Activated effector memory CD4-positive, alpha-beta T cell treated with anti-CD3 and anti-CD28 coated beads, Interleukin-2, amount 50 U/mL, for 16 hours (primary cell): ENCODE measurements at regions not wholly inside any gene's neighbourhood (a gene's known extent, or its start where the extent isn't known, plus 50 kb on each side); places are given as distances from the start of the nearest gene placed in this dataset.

Source experiments
- DNase-seq: peaks from one replicate; pipeline ENCODE4 v3.0.0-alpha.2; 2020

GRCh38 chr2:126748188-126748760, 92.3 kb downstream of the GYPC start:
- DNase-seq: no peak

- DNase-seq: no peak
These were observed 93.1 kb downstream of the GYPC start for GRCh38 chr2:126748929-126749518.

- no peak for DNase-seq
These were observed 93.6 kb downstream of the GYPC start for GRCh38 chr2:126749537-126749936.

- DNase-seq: no peak
These were observed 94.5 kb downstream of the GYPC start for GRCh38 chr2:126750506-126750905.

DNA sequence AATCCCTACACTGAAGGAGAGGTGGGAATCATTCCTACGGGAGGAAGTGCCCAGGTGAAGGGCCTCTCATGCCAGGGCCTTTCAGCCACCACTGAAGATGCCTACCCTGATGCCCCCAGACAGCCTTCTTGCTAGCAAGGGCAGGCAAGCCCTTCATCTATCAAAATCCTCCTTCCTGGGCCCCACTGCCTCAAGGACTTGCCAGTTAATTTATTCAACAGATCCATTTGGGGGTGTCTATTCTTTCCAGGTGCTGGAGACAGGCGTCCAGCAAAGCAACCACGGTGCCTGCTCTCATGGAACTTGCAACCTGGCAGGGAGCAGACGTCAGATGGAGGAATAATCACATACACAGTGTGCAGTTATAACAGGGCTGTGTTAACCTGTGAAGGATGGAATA, 95.5 kb downstream of the GYPC start:
- DNase-seq: no peak

DNA sequence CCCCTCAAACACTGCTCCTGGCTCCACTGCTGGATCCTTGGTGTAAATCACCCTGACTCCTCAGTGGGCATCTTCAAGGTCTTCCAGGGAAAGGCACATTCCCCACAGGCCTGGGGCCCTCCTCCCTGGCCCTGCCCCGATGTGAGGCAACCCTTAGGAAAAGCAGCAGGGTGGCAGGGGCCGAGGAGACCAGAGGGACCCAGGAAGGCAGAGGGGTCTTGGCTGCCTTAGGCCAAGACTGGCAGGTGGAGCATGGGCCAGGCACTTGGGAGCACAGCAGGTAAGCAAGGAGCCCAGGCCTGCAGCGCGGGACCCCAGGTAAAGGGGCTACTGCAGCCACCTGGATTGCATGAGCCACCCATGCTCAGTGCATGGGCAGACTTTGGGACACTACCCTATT, 96.9 kb downstream of the GYPC start:
- no peak for DNase-seq

DNA sequence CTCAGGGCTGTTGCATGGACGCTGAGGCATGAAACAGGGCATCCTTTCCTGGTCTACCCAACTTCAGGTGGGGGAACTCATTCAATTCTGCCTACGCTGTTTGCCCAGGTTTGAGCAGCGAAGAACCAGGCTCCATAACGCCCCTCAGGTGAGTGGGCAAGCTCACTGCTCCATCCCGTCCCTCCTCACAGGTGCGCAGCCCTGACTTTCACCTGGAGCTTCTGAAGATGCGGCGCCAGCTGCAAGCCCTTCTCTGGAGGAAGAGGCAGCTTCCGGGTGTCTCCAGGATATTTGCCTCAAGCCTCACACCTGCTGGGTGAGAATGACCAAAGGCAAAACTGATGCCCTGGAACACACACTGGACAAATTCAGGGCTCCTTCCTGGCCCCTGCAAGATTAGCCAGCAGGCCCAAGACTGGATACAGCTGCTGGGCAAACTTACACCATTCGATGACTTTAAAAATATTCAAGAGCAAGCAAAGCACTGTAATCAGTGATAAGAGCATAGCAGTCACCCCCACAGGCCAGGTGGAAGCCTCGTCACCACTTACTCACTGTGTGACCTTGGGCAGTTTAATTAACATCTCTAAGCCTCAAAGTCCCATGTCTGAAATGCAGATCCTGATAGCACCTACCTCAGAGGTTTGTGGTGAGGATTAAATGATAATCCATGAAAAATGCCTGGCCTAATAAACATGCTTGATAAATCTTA, 97.7 kb downstream of the GYPC start:
- DNase-seq: no peak

DNA sequence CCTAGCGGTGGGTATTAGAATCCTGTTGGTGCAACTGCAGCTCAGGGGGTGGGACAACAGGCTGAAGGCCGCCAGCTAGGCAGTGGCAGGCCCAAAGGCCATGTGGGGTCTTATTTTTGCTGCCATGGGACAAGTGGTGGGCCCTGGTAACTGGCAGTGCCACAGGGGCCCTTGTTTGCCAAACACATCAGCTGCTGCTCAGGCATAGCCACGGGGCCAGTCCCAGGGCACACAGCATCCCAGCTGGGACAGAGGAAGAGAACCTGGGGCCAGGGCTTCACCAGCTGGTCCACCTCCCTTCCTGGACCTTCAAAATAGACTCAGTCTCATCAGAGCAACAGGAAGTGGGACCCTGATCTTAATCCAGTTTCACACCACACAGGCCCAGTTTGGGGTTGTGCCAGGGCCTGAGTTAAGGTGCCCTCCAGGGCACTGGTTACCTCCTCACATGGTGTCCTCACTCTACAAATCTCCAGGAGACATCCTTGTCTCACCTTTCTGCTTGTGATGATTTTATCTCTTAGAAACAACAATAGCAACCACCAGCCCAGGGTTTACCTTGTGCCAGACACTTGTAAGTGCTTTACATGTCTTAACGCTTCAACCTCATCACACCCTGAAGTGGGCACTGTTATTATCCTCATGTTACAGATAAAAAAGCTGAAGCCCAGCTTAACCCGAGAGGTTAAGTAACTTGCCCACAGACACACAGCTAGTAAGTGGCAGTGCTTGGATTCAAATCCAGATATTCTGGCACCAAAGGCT, 98.5 kb downstream of the GYPC start:
- DNase-seq: no peak

GRCh38 chr2:126756125-126756524, 100.2 kb downstream of the GYPC start:
- DNase-seq: no peak

GRCh38 chr2:126761256-126761980, 105.5 kb downstream of the GYPC start:
- DNase-seq: no peak

DNA sequence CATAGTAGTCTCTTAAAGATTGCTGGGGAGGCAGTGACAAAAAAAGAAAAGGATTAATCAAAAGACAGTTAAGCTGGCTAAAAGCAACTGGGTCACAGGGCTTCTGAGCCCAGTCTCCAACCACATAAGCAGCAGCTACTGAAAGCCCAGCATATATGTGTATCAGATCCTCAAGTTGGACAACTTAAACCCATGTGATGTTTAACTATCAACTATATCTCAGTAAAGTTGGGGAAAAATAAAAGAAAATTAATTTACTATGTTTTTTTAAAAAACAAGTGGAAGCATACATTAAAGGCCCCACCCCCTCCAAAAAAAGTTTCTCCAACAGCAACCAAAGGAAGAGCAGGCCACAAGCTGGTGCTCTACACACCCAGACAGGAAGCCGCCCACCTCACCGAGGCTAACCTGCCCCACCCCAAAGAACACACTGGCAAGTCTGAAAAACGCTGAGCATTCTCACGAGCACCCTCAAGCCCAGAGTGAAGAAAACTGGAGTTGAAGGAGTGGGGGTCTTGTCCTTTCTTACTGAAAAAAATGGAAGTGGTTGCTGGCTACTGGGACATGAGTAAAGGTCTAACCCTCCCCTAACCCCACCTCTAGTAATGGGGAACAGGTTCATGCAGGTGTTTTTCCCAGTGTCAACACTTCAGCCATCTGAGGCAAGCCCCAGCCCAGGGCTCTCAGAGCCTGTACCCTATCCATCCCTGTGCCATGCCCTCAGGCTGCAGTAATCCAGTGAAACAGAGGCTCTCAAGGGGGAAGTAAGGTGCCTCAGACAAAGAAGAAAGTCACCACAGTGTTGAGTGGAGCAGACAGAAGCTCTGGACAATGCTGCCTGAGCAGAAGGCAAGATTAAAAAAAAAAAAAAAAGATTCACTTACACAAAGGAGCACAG, 106.3 kb downstream of the GYPC start:
- peak; percentile 67 for DNase-seq

- no peak for DNase-seq
These were observed 108.8 kb downstream of the GYPC start for GRCh38 chr2:126764686-126765265.

DNA sequence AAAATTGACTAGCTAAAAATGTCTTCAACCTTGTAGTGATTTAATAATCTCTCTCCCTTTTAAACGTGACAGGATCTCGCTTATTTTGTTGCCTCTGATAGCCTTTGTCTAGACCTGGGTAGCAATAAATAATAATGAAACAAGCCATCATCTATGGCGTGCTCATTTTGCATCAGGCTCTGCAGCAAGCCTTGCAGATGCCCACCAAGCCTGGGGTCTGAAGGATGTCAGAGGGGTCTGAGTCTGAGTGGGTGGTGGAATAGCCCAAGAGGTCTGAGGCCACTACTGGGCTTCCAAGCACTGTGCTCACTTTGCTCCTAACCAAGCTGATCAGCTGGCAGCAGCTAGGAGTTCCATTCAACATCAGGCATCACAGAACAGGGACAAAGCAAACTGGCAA, 109.4 kb downstream of the GYPC start:
- peak; percentile 50 for DNase-seq

DNA sequence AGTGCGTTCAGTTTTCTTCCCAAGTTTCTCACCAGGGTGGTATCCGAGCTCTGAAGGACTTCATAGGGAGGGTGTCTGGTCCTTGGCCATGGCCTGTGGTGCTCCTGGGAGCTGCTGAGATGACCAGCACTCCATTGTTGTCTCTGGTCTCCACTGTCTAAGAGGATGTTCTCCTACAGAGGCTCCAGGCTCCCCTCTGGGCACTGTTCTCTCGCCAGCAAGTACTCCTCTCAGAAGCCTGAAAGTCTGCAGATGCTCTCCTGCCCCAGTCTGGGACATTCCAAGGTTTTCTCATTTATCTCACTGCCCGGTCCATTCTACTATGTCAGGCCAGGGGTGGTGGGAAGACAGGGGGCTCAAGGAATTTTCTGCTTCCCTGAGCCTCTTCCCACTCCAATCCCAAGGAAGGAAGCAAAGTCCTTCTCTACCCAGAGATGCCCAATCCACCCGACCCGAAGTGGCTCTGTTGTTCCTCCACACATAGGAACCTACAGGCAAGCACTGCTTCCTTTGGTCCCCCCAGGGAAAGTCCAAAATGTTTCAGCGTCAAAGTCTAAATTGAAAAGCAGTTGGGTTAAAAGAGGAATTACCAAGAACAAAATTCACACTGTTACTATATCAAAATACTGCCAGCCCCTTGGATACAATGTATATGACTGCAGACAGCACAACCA, 110.5 kb downstream of the GYPC start:
- peak; percentile 22 for DNase-seq

- DNase-seq: peak; percentile 43
These were observed 111.0 kb downstream of the GYPC start for GRCh38 chr2:126766969-126767296.

- peak; percentile 28 for DNase-seq
These were observed 113.2 kb downstream of the GYPC start for GRCh38 chr2:126769118-126769517.

- DNase-seq: peak; percentile 42
These were observed 114.5 kb downstream of the GYPC start for GRCh38 chr2:126770466-126770865.

DNA sequence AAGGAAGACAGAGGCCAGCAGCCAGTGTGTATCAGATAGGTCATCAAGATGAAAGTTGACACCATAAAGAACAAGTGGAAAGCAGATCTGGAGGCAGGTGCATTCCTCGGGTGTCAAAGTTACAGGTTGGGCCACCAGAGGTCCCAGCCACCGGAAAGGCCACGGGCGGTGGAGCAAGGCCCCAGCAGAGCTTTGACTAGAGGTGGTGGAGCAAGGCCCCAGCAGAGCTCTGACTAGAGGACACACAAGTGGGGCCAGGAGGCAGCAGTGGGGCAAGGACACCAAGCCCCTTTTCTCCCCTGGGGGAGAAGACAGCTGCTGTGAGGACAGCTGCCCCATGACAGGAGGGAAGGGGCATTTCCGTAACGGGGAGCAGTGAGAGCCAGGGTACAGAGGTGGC, 115.1 kb downstream of the GYPC start:
- DNase-seq: no peak

- DNase-seq: peak; percentile 55
These were observed 115.7 kb downstream of the GYPC start for GRCh38 chr2:126771501-126772195.

DNA sequence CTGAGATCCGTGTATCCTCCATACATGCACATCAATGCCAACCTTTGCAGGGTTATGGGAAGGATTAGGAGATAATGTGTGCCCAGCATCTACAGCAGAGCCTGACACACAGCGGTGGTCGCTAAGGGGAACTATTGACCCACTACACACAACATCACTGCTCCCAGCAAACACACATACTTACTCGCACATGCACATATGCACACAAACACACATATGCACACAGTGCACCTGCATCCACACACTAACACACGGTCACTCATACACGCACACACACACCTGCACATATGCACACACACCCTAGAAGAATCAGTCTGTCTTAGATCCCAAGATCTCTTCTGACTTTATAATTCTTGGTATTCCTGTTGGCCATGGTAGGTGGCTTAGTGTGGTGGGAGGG, 118.3 kb downstream of the GYPC start:
- peak; percentile 46 for DNase-seq

DNA sequence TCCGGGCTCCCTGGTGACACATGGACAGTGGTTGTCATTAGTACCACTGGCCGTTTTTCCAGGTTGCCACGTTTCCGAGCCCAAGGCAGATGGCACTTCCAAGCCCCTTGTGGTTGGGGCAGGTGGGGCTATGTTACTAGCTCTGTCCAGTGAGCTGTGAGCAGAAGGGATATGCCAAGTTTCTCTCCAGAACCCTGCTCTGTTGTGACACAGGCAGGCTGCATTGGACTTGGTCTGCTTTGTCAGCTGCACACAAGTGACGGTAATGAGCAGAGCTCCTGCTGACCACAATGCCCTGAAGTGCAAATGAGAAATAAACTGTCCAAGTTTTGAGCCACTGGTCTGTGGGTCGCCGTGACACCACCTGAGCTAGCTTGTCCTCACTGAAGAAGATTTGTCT, 118.8 kb downstream of the GYPC start:
- peak; percentile 44 for DNase-seq
